ENCODE measurements at regions not wholly inside any gene's neighbourhood (a gene's known extent, or its start where the extent isn't known, plus 50 kb on each side); places are given as distances from the start of the nearest gene placed in this dataset.

- Histone ChIP-seq H3K9me3 (ENCODE audit: low read depth) (no peaks in the 10 kb centered on the region), H3K27ac (no peak overlapping the region), H2AFZ (no peak overlapping the region), H3K36me3 (replicated peaks; ENCODE audit: insufficient read depth, low read depth) (no peaks in the 10 kb centered on the region), H3K4me2 (no peak overlapping the region), H3K9me2 (replicated peaks; ENCODE audit: insufficient read depth) (no peaks in the 10 kb centered on the region), H3K4me1 (ENCODE audit: insufficient read depth) (no peaks in the 10 kb centered on the region), H3K79me2 (no peaks in the 10 kb centered on the region), H3K4me3 (no peak overlapping the region), H4K20me1 (ENCODE audit: insufficient read depth, poor library complexity, severe bottlenecking) (no peaks in the 10 kb centered on the region), H3K27me3 (no peaks in the 10 kb centered on the region)
- 78% methylated on average over 5 of the region's 5 CpGs for WGBS (ENCODE audit: low lambda C conversion rate, missing lambda C conversion rate)
- DNase-seq (ENCODE audit: low spot score), result no peak
- TF ChIP-seq EZH2phosphoT487 (IDR thresholded peaks at IDR 0.05; ENCODE audit: low read depth, severe bottlenecking, unreplicated experiment) (no peak), EZH2 (IDR thresholded peaks at IDR 0.05; ENCODE audit: borderline replicate concordance) (no peak)
- TF ChIP-seq, protein P1, sequence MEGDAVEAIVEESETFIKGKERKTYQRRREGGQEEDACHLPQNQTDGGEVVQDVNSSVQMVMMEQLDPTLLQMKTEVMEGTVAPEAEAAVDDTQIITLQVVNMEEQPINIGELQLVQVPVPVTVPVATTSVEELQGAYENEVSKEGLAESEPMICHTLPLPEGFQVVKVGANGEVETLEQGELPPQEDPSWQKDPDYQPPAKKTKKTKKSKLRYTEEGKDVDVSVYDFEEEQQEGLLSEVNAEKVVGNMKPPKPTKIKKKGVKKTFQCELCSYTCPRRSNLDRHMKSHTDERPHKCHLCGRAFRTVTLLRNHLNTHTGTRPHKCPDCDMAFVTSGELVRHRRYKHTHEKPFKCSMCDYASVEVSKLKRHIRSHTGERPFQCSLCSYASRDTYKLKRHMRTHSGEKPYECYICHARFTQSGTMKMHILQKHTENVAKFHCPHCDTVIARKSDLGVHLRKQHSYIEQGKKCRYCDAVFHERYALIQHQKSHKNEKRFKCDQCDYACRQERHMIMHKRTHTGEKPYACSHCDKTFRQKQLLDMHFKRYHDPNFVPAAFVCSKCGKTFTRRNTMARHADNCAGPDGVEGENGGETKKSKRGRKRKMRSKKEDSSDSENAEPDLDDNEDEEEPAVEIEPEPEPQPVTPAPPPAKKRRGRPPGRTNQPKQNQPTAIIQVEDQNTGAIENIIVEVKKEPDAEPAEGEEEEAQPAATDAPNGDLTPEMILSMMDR (IDR thresholded peaks at IDR 0.05; ENCODE audit: poor library complexity), result no peak
Observed at GRCh38 chr14:97592341-97592980, 795.3 kb downstream of the VRK1 start.

GRCh38 chr14:97594306-97594705, 797.1 kb downstream of the VRK1 start:
- no peaks in the 10 kb centered on the region for H3K27me3 ChIP-seq
- no peak for DNase-seq (ENCODE audit: low spot score)
- H3K4me3 ChIP-seq, result no peak overlapping the region
- no peak overlapping the region for H3K4me2 ChIP-seq
- H4K20me1 ChIP-seq (ENCODE audit: insufficient read depth, poor library complexity, severe bottlenecking), result no peaks in the 10 kb centered on the region
- H2AFZ ChIP-seq, result no peak overlapping the region
- H3K4me1 ChIP-seq (ENCODE audit: insufficient read depth), result no peaks in the 10 kb centered on the region
- H3K36me3 ChIP-seq (replicated peaks; ENCODE audit: insufficient read depth, low read depth), result no peaks in the 10 kb centered on the region
- H3K9me3 ChIP-seq (ENCODE audit: low read depth), result no peaks in the 10 kb centered on the region
- TF ChIP-seq EZH2phosphoT487 (IDR thresholded peaks at IDR 0.05; ENCODE audit: low read depth, severe bottlenecking, unreplicated experiment), result no peak
- TF ChIP-seq, protein P1 (IDR thresholded peaks at IDR 0.05; ENCODE audit: poor library complexity), result no peak
- no peak overlapping the region for H3K27ac ChIP-seq
- WGBS (ENCODE audit: low lambda C conversion rate, missing lambda C conversion rate), result 79% methylated on average over 1 of the region's 1 CpG
- no peaks in the 10 kb centered on the region for H3K9me2 ChIP-seq (replicated peaks; ENCODE audit: insufficient read depth)
- no peaks in the 10 kb centered on the region for H3K79me2 ChIP-seq

- no peak overlapping the region for H3K27ac ChIP-seq
- H3K36me3 ChIP-seq (replicated peaks; ENCODE audit: insufficient read depth, low read depth), result no peaks in the 10 kb centered on the region
- H3K4me2 ChIP-seq, result no peak overlapping the region
- no peaks in the 10 kb centered on the region for H3K27me3 ChIP-seq
- H3K4me3 ChIP-seq, result no peak overlapping the region
- no peak for DNase-seq (ENCODE audit: low spot score)
- H4K20me1 ChIP-seq (ENCODE audit: insufficient read depth, poor library complexity, severe bottlenecking), result no peaks in the 10 kb centered on the region
- H3K79me2 ChIP-seq, result no peaks in the 10 kb centered on the region
- H3K4me1 ChIP-seq (ENCODE audit: insufficient read depth), result no peaks in the 10 kb centered on the region
- no peak overlapping the region for H2AFZ ChIP-seq
- 76% methylated on average over 13 of the region's 13 CpGs for WGBS (ENCODE audit: low lambda C conversion rate, missing lambda C conversion rate)
- H3K9me2 ChIP-seq (replicated peaks; ENCODE audit: insufficient read depth), result no peaks in the 10 kb centered on the region
- no peaks in the 10 kb centered on the region for H3K9me3 ChIP-seq (ENCODE audit: low read depth)
- TF ChIP-seq EZH2 (IDR thresholded peaks at IDR 0.05; ENCODE audit: borderline replicate concordance), result no peak
- TF ChIP-seq EZH2phosphoT487 (IDR thresholded peaks at IDR 0.05; ENCODE audit: low read depth, severe bottlenecking, unreplicated experiment), result no peak
- TF ChIP-seq, protein P1 (IDR thresholded peaks at IDR 0.05; ENCODE audit: poor library complexity), result no peak
Observed at GRCh38 chr14:97602438-97603117, 805.4 kb downstream of the VRK1 start.
